ENCODE measurements at regions not wholly inside any gene's neighbourhood (a gene's known extent, or its start where the extent isn't known, plus 50 kb on each side); places are given as distances from the start of the nearest gene placed in this dataset.

DNA sequence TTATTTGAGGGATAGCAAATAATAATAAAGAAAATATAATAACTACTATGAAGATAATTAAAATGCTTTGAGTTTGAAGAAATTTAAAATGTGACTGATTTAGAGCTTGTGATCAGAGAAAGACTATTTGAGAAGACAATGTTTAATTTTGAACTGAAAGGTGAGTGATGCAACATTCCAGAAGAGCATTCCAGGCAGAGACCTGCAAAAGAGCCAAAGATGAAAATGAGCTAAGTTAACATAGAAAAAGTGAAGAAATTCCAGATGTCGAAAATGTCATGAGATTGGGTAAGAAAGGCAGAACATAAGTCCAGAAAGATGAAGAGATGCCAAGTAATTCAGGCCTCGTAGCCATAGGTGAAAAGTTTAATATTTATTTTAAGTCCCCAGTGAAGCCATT, 215.8 kb downstream of the FSIP2 start:
- no peak for TF ChIP-seq ZFX (IDR thresholded peaks at IDR 0.05)
- TF ChIP-seq, protein P1, sequence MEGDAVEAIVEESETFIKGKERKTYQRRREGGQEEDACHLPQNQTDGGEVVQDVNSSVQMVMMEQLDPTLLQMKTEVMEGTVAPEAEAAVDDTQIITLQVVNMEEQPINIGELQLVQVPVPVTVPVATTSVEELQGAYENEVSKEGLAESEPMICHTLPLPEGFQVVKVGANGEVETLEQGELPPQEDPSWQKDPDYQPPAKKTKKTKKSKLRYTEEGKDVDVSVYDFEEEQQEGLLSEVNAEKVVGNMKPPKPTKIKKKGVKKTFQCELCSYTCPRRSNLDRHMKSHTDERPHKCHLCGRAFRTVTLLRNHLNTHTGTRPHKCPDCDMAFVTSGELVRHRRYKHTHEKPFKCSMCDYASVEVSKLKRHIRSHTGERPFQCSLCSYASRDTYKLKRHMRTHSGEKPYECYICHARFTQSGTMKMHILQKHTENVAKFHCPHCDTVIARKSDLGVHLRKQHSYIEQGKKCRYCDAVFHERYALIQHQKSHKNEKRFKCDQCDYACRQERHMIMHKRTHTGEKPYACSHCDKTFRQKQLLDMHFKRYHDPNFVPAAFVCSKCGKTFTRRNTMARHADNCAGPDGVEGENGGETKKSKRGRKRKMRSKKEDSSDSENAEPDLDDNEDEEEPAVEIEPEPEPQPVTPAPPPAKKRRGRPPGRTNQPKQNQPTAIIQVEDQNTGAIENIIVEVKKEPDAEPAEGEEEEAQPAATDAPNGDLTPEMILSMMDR (conservative IDR thresholded peaks at IDR 0.05): no peak
